ENCODE measurements at regions not wholly inside any gene's neighbourhood (a gene's known extent, or its start where the extent isn't known, plus 50 kb on each side); places are given as distances from the start of the nearest gene placed in this dataset.
"Not testable (repeated sequence)": the region's sequence is repeated elsewhere in the genome, so short reads cannot be mapped to it uniquely, and the experiment has no call there.

DNA sequence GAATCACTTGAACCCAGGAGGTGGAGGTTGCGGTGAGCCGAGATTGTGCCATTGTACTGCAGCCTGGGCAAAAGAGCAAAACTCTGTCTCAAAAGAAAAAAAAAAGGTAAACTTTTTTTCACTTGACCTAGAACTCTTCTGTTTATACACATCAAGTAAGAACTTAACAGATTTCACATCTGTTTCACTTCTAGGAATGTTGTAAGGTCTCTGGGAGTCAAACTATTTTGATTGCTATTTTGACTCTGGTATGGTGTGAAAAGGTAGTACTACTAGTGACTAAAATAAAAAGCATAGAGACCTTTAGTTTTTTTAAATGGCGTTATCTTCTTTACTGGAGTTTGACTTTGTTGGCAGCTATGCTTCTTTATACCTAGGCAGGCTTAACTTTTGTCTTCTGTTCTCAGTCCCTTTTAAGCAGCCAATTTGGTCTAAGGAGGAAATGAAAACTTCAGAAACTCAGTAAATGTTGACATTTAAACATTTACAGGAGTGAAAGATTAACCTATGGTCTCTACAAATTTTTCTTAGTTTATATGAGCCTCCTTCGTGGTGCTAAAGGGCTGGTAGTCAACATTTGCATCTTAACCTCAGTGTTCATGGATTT lies 84.7 kb downstream of the METTL2B start:
- Mint-ChIP-seq H3K27ac (peak overlapping the region in 1 of 2 donors; percentile 11), H3K4me1 (peaks cover 28 to 34% (median 31%) of the 10 kb centered on the region in 3 donors), H3K36me3 (peaks cover 18% of the 10 kb centered on the region)
- POLR2A ChIA-PET; H3K9me3 ChIP-seq; ATAC-seq (replicated peaks in 1 of 4); H3K27ac ChIP-seq (ENCODE audit: low read length); H3K27me3 ChIP-seq (replicated peaks in 1 of 2; ENCODE audit: control insufficient read depth in 2 of 2, extremely low read depth in 1 of 2, insufficient read depth in 2 of 2, low read length in 1 of 2); H3K4me3 Mint-ChIP-seq; CTCF ChIA-PET; H3K9me3 Mint-ChIP-seq; H3K4me1 ChIP-seq (ENCODE audit: control insufficient read depth in 1 of 2, extremely low read depth in 1 of 2, insufficient read depth in 2 of 2, low read length in 2 of 2); H3K36me3 ChIP-seq (ENCODE audit: control insufficient read depth in 2 of 2, extremely low read depth in 1 of 2, insufficient read depth in 1 of 2, low read length in 1 of 2); H3K27me3 Mint-ChIP-seq; DNase-seq; H3K4me3 ChIP-seq (ENCODE audit: control insufficient read depth in 1 of 2, extremely low read depth in 1 of 2, low read length in 1 of 2): not testable (repeated sequence)
- WGBS (ENCODE audit: insufficient coverage) = no CpG with 5 or more reads among the region's 4 CpGs

DNA sequence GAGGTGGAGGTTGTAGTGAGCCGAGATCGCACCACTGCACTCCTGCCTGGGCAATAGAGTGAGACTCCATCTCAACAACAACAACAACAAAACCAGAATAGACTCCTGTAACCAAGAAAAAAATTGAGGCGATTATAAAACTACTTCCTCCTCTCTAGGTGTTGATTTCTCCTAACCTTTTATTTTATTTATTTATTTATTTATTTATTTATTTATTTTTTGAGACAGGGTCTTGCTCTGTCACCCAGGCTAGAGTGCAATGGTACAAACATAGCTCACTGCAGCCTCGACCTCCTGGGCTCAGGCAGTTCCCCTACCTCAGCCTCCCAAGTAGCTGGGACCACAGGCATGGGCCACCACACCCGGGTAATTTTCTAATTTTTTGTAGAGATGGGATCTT lies 86.2 kb downstream of the METTL2B start:
- H3K4me3 ChIP-seq (ENCODE audit: control insufficient read depth in 1 of 2, extremely low read depth in 1 of 2, low read length in 1 of 2); H3K27ac ChIP-seq (ENCODE audit: low read length); ATAC-seq (replicated peaks in 1 of 4); POLR2A ChIA-PET; CTCF ChIA-PET; H3K36me3 ChIP-seq (ENCODE audit: control insufficient read depth in 2 of 2, extremely low read depth in 1 of 2, insufficient read depth in 1 of 2, low read length in 1 of 2); H3K4me1 ChIP-seq (ENCODE audit: control insufficient read depth in 1 of 2, extremely low read depth in 1 of 2, insufficient read depth in 2 of 2, low read length in 2 of 2); H3K27me3 Mint-ChIP-seq; H3K27ac Mint-ChIP-seq; H3K27me3 ChIP-seq (replicated peaks in 1 of 2; ENCODE audit: control insufficient read depth in 2 of 2, extremely low read depth in 1 of 2, insufficient read depth in 2 of 2, low read length in 1 of 2); H3K4me3 Mint-ChIP-seq; H3K9me3 Mint-ChIP-seq; H3K9me3 ChIP-seq; DNase-seq: not testable (repeated sequence)
- Mint-ChIP-seq H3K4me1 (peaks cover 28 to 32% (median 31%) of the 10 kb centered on the region in 3 donors), H3K36me3 (peaks cover 18% of the 10 kb centered on the region)
- no CpG with 5 or more reads among the region's 5 CpGs for WGBS (ENCODE audit: insufficient coverage)

DNA sequence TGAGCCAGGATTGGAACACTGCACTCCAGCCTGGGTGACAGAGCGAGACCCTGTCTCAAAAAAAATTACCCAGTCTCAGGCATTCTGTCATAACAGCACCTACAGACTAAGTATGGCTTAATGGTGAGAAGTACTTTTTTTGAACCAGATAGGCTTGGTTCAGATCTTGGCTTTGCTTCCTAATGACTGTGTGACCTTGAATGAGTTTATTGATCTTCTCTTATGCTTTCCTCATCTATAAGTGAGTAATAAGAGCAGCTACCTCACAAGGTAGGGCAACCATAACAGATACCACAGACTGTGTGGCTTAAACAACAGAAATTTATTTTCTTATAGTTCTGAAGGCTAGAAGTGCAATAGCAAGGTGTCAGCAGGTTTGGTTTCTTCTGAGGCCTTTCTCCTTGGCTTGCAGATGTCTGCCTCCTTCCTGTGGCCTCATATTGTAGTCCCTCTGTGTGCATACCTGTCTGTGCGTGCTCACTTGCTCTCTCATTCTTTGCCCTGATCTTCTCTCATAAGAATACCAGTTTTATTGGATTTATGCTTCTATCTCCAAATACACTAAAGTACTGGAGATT lies 87.7 kb downstream of the METTL2B start:
- Mint-ChIP-seq H3K4me1 (peaks cover 34 to 37% (median 37%) of the 10 kb centered on the region in 3 donors), H3K36me3 (peaks cover 23% of the 10 kb centered on the region), H3K27ac (peak overlapping the region; percentile 28 to 69)
- H3K36me3 ChIP-seq (ENCODE audit: control insufficient read depth in 2 of 2, extremely low read depth in 1 of 2, insufficient read depth in 1 of 2, low read length in 1 of 2); H3K27me3 ChIP-seq (replicated peaks in 1 of 2; ENCODE audit: control insufficient read depth in 2 of 2, extremely low read depth in 1 of 2, insufficient read depth in 2 of 2, low read length in 1 of 2); H3K9me3 Mint-ChIP-seq; ATAC-seq (replicated peaks in 1 of 4); CTCF ChIA-PET; H3K4me3 ChIP-seq (ENCODE audit: control insufficient read depth in 1 of 2, extremely low read depth in 1 of 2, low read length in 1 of 2); H3K27me3 Mint-ChIP-seq; H3K4me1 ChIP-seq (ENCODE audit: control insufficient read depth in 1 of 2, extremely low read depth in 1 of 2, insufficient read depth in 2 of 2, low read length in 2 of 2); H3K27ac ChIP-seq (ENCODE audit: low read length); DNase-seq; H3K4me3 Mint-ChIP-seq; H3K9me3 ChIP-seq; POLR2A ChIA-PET: not testable (repeated sequence)
- no CpG with 5 or more reads among the region's 2 CpGs for WGBS (ENCODE audit: insufficient coverage)

DNA sequence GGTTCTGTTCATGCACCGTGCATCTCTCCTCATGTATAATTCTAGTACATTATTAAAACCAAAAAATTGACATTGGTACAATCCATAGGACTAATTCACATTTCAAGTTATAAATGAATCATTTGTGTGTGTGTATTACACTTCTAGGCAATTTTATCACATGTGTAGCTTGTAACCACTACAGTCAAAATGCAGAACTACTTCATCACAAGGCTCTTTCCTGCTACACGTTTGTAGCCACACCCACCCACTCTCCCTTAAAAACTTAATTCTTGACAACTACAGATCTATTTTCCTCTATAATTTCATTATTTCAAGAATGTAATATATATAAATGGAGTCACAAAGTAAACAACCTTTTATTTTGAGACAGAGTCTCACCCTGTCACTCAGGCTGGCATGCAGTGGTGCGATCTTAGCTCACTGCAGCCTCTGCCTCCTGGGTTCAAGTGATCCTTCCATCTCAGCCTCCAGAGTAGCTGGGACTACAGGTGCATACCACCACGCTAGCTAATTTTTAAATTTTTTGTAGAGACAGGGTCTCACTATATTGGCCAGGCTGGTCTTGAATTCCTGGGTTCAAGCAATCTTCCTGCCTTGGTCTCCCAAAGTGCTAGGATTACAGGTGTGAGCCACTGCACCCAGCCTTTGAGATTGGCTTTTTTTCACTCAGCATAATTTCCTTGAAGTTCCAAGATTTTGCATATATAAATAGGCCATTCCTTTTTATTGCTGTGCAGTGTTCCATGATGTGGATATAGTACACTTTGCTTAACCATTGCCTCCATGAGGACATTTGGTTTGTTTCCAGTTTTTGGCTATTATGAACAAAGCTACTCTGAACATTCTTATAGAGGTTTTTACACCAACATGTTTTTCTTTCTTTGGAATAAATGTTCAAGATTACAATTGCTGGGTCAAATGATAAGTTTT lies 88.7 kb downstream of the METTL2B start:
- POLR2A ChIA-PET; H3K9me3 ChIP-seq; H3K27me3 ChIP-seq (replicated peaks in 1 of 2; ENCODE audit: control insufficient read depth in 2 of 2, extremely low read depth in 1 of 2, insufficient read depth in 2 of 2, low read length in 1 of 2); H3K4me1 ChIP-seq (ENCODE audit: control insufficient read depth in 1 of 2, extremely low read depth in 1 of 2, insufficient read depth in 2 of 2, low read length in 2 of 2); DNase-seq; H3K27ac ChIP-seq (ENCODE audit: low read length); CTCF ChIA-PET; H3K4me3 Mint-ChIP-seq; H3K9me3 Mint-ChIP-seq; ATAC-seq (replicated peaks in 1 of 4); H3K27me3 Mint-ChIP-seq; H3K36me3 ChIP-seq (ENCODE audit: control insufficient read depth in 2 of 2, extremely low read depth in 1 of 2, insufficient read depth in 1 of 2, low read length in 1 of 2); H3K4me3 ChIP-seq (ENCODE audit: control insufficient read depth in 1 of 2, extremely low read depth in 1 of 2, low read length in 1 of 2); H3K27ac Mint-ChIP-seq: not testable (repeated sequence)
- no CpG with 5 or more reads among the region's 4 CpGs for WGBS (ENCODE audit: insufficient coverage)
- Mint-ChIP-seq H3K36me3 (peaks cover 16% of the 10 kb centered on the region), H3K4me1 (peaks cover 29 to 31% (median 30%) of the 10 kb centered on the region in 3 donors)

DNA sequence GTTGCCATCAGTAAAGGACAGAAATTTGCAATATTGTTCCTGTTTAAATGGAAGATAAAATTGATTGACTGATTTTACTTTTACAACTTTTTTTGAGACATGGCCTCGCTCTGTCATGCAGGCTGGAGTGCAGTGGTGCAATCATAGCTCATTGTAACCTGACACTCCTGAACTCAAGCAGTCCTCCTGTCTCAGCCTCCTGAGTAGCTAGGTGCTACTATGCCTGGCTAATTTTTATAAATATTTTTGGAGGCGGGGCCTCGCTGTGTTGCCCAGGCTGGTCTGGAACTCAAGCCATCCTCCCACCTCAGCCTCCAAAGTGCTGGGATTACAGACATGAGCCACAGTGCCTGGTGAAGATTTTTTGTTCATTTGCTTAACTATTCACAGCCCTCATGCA lies 96.8 kb upstream of the GARIN1A start:
- POLR2A ChIA-PET = interaction anchor here in 1 of 2 donors (0.6 kb wide), 1 partner anchor 33 kb away, joined by 4 read pairs; no protein-coding TSS in a partner anchor
- WGBS (ENCODE audit: insufficient coverage) = no CpG with 5 or more reads among the region's 3 CpGs
- H3K27ac ChIP-seq (ENCODE audit: low read length) = not testable (repeated sequence)

DNA sequence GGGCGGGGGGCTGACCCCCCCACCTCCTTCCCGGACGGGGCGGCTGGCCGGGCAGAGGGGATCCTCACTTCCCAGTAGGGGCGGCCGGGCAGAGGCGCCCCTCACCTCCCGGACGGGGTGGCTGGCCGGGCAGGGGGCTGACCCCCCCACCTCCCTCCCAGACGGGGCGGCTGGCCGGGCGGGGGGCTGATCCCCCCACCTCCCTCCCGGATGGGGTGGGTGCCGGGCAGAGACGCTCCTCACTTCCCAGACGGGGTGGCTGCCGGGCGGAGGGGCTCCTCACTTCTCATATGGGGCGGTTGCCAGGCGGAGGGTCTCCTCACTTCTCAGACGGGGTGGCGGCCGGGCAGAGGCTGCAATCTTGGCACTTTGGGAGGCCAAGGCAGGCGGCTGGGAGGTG lies 95.1 kb upstream of the GARIN1A start:
- H3K27me3 ChIP-seq (replicated peaks in 1 of 2; ENCODE audit: control insufficient read depth in 2 of 2, extremely low read depth in 1 of 2, insufficient read depth in 2 of 2, low read length in 1 of 2); H3K9me3 ChIP-seq; DNase-seq; H3K36me3 Mint-ChIP-seq; H3K4me3 Mint-ChIP-seq; H3K4me1 ChIP-seq (ENCODE audit: control insufficient read depth in 1 of 2, extremely low read depth in 1 of 2, insufficient read depth in 2 of 2, low read length in 2 of 2); H3K9me3 Mint-ChIP-seq; H3K4me3 ChIP-seq (ENCODE audit: control insufficient read depth in 1 of 2, extremely low read depth in 1 of 2, low read length in 1 of 2); ATAC-seq (replicated peaks in 1 of 4); H3K27me3 Mint-ChIP-seq; POLR2A ChIA-PET; H3K27ac Mint-ChIP-seq; H3K27ac ChIP-seq (ENCODE audit: low read length); H3K4me1 Mint-ChIP-seq: not testable (repeated sequence)
- CTCF ChIA-PET = interaction anchor here in 1 of 2 donors (0.5 kb wide), 1 partner anchor 128 kb away, joined by 9 read pairs; no protein-coding TSS in a partner anchor
- peaks cover 0 to 24% of the 10 kb centered on the region in 2 donors for H3K36me3 ChIP-seq (ENCODE audit: control insufficient read depth in 2 of 2, extremely low read depth in 1 of 2, insufficient read depth in 1 of 2, low read length in 1 of 2)
- 80% methylated on average over 1 of the region's 27 CpGs for WGBS (ENCODE audit: insufficient coverage)

More for the DNA sequence above, 96.8 kb upstream of the GARIN1A start:
- not testable (repeated sequence) for H3K9me3 Mint-ChIP-seq; DNase-seq; H3K4me3 Mint-ChIP-seq; H3K9me3 ChIP-seq; ATAC-seq (replicated peaks in 1 of 4); H3K4me1 Mint-ChIP-seq; H3K4me1 ChIP-seq (ENCODE audit: control insufficient read depth in 1 of 2, extremely low read depth in 1 of 2, insufficient read depth in 2 of 2, low read length in 2 of 2); H3K4me3 ChIP-seq (ENCODE audit: control insufficient read depth in 1 of 2, extremely low read depth in 1 of 2, low read length in 1 of 2); H3K27me3 Mint-ChIP-seq; H3K36me3 Mint-ChIP-seq; H3K27ac Mint-ChIP-seq; H3K27me3 ChIP-seq (replicated peaks in 1 of 2; ENCODE audit: control insufficient read depth in 2 of 2, extremely low read depth in 1 of 2, insufficient read depth in 2 of 2, low read length in 1 of 2)
- H3K36me3 ChIP-seq (ENCODE audit: control insufficient read depth in 2 of 2, extremely low read depth in 1 of 2, insufficient read depth in 1 of 2, low read length in 1 of 2) = peaks cover 0 to 17% of the 10 kb centered on the region in 2 donors
- CTCF ChIA-PET = interaction anchor here in 1 of 2 donors (0.7 kb wide), 1 partner anchor 275 kb away, joined by 3 read pairs; no protein-coding TSS in a partner anchor
